ENCODE measurements at regions not wholly inside any gene's neighbourhood (a gene's known extent, or its start where the extent isn't known, plus 50 kb on each side); places are given as distances from the start of the nearest gene placed in this dataset.

DNA sequence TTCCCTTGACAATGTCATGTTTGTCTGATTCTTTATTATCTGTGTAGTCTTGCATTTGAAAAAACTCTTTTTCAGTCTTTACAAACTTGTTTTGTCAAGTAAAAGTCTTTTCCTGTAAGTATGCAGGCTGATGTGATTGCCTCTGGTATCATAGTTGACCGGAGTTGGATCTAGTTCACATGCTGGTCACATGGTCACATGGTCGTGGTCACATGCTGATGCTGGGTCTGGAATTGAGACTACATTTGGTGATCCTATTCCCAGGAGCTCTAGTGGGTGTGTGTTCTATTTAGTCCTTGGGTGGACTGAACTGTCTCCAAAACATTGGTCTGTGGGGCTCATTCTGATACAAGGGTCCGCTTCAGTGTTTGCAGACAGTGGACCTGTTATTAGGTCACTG lies 1798.8 kb upstream of the PRR20A start:
- Histone ChIP-seq H3K36me3 (ENCODE audit: control insufficient read depth in 4 of 4, insufficient read depth in 3 of 4, low read depth in 1 of 4, low read length in 3 of 4) (no peaks in the 10 kb centered on the region), H3K4me3 (ENCODE audit: low read depth in 1 of 3, low read length in 3 of 3) (no peak overlapping the region), H3K9ac (ENCODE audit: low read depth in 1 of 2, low read length in 2 of 2) (no peak overlapping the region), H3K27ac (ENCODE audit: low read depth in 1 of 2, low read length in 2 of 2) (no peak overlapping the region), H3K9me3 (ENCODE audit: control insufficient read depth in 4 of 4, low read length in 3 of 4) (no peaks in the 10 kb centered on the region), H3K27me3 (ENCODE audit: control insufficient read depth in 4 of 4, insufficient read depth in 4 of 4, low read length in 3 of 4) (no peaks in the 10 kb centered on the region), H3K4me1 (ENCODE audit: control insufficient read depth in 4 of 4, insufficient read depth in 4 of 4, low read length in 3 of 4) (no peaks in the 10 kb centered on the region)
- no peak for DNase-seq (ENCODE audit: low spot score)
- no peak for TF ChIP-seq FOXA2 (IDR thresholded peaks at IDR 0.05)
- TF ChIP-seq, protein P1, sequence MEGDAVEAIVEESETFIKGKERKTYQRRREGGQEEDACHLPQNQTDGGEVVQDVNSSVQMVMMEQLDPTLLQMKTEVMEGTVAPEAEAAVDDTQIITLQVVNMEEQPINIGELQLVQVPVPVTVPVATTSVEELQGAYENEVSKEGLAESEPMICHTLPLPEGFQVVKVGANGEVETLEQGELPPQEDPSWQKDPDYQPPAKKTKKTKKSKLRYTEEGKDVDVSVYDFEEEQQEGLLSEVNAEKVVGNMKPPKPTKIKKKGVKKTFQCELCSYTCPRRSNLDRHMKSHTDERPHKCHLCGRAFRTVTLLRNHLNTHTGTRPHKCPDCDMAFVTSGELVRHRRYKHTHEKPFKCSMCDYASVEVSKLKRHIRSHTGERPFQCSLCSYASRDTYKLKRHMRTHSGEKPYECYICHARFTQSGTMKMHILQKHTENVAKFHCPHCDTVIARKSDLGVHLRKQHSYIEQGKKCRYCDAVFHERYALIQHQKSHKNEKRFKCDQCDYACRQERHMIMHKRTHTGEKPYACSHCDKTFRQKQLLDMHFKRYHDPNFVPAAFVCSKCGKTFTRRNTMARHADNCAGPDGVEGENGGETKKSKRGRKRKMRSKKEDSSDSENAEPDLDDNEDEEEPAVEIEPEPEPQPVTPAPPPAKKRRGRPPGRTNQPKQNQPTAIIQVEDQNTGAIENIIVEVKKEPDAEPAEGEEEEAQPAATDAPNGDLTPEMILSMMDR (IDR thresholded peaks at IDR 0.05; ENCODE audit: low read depth, low read length, missing input control) = no peak
- no peak for TF ChIP-seq RAD21 (IDR thresholded peaks at IDR 0.05)
- TF ChIP-seq, protein P2, sequence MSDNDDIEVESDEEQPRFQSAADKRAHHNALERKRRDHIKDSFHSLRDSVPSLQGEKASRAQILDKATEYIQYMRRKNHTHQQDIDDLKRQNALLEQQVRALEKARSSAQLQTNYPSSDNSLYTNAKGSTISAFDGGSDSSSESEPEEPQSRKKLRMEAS (IDR thresholded peaks at IDR 0.05) = no peak
- no peak for TF ChIP-seq EGR1 (IDR thresholded peaks at IDR 0.05; ENCODE audit: low read depth in 2 of 2)
- TF ChIP-seq, protein P3, sequence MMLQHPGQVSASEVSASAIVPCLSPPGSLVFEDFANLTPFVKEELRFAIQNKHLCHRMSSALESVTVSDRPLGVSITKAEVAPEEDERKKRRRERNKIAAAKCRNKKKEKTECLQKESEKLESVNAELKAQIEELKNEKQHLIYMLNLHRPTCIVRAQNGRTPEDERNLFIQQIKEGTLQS (IDR thresholded peaks at IDR 0.05) = no peak
- TF ChIP-seq GABPA (IDR thresholded peaks at IDR 0.05 in 1 of 2, conservative IDR thresholded peaks at IDR 0.05 in 1 of 2) = no peak
- no peak for TF ChIP-seq JUND (IDR thresholded peaks at IDR 0.05)
- no peak for TF ChIP-seq RXRA (IDR thresholded peaks at IDR 0.05)
- TF ChIP-seq TAF1 (conservative IDR thresholded peaks at IDR 0.05) = no peak
- TF ChIP-seq, protein P4, sequence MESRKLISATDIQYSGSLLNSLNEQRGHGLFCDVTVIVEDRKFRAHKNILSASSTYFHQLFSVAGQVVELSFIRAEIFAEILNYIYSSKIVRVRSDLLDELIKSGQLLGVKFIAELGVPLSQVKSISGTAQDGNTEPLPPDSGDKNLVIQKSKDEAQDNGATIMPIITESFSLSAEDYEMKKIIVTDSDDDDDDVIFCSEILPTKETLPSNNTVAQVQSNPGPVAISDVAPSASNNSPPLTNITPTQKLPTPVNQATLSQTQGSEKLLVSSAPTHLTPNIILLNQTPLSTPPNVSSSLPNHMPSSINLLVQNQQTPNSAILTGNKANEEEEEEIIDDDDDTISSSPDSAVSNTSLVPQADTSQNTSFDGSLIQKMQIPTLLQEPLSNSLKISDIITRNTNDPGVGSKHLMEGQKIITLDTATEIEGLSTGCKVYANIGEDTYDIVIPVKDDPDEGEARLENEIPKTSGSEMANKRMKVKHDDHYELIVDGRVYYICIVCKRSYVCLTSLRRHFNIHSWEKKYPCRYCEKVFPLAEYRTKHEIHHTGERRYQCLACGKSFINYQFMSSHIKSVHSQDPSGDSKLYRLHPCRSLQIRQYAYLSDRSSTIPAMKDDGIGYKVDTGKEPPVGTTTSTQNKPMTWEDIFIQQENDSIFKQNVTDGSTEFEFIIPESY (IDR thresholded peaks at IDR 0.05) = no peak
- TF ChIP-seq FOXA1 (IDR thresholded peaks at IDR 0.05) = no peak
- TF ChIP-seq, protein P5, sequence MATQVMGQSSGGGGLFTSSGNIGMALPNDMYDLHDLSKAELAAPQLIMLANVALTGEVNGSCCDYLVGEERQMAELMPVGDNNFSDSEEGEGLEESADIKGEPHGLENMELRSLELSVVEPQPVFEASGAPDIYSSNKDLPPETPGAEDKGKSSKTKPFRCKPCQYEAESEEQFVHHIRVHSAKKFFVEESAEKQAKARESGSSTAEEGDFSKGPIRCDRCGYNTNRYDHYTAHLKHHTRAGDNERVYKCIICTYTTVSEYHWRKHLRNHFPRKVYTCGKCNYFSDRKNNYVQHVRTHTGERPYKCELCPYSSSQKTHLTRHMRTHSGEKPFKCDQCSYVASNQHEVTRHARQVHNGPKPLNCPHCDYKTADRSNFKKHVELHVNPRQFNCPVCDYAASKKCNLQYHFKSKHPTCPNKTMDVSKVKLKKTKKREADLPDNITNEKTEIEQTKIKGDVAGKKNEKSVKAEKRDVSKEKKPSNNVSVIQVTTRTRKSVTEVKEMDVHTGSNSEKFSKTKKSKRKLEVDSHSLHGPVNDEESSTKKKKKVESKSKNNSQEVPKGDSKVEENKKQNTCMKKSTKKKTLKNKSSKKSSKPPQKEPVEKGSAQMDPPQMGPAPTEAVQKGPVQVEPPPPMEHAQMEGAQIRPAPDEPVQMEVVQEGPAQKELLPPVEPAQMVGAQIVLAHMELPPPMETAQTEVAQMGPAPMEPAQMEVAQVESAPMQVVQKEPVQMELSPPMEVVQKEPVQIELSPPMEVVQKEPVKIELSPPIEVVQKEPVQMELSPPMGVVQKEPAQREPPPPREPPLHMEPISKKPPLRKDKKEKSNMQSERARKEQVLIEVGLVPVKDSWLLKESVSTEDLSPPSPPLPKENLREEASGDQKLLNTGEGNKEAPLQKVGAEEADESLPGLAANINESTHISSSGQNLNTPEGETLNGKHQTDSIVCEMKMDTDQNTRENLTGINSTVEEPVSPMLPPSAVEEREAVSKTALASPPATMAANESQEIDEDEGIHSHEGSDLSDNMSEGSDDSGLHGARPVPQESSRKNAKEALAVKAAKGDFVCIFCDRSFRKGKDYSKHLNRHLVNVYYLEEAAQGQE (IDR thresholded peaks at IDR 0.05) = no peak
- no peak for TF ChIP-seq YY1 (IDR thresholded peaks at IDR 0.05)
- TF ChIP-seq HNF4G (IDR thresholded peaks at IDR 0.05) = no peak
- no peak for TF ChIP-seq HNF4A (conservative IDR thresholded peaks at IDR 0.05)
- no peak for TF ChIP-seq NR2F2 (IDR thresholded peaks at IDR 0.05)
- TF ChIP-seq SP1 (IDR thresholded peaks at IDR 0.05) = no peak
- WGBS = 76% methylated on average over 3 of the region's 3 CpGs
